OCI-LY1 (cell line): ENCODE measurements at regions not wholly inside any gene's neighbourhood (a gene's known extent, or its start where the extent isn't known, plus 50 kb on each side); places are given as distances from the start of the nearest gene placed in this dataset.

ENCODE experiments used
- CTCF ChIP-seq: fragments of 200-600 bp; sonication (generic), shearing (Covaris generic); IDR thresholded peaks from 2 replicates; pipeline ENCODE4 v1.5.1; 2017; ENCODE audit warnings: mild to moderate bottlenecking, antibody characterized with exemption, low read length, moderate library complexity, mixed read lengths
- EZH2 ChIP-seq: fragments of 200-600 bp; sonication (generic), shearing (Covaris generic); IDR thresholded peaks from 2 replicates; pipeline ENCODE4 v1.8.0; 2017; ENCODE audit warnings: borderline replicate concordance, mixed run types, mild to moderate bottlenecking, antibody characterized with exemption, low read length, moderate library complexity, mixed read lengths

GRCh38 chr4:28479666-28480065 lies 1619.0 kb downstream of the STIM2 start:
- TF ChIP-seq CTCF (no peak), EZH2 (no peak)
